HCT116 (cell line): ENCODE measurements at regions not wholly inside any gene's neighbourhood (a gene's known extent, or its start where the extent isn't known, plus 50 kb on each side); places are given as distances from the start of the nearest gene placed in this dataset.

Experiments used
- EZH2phosphoT487 ChIP-seq: fragments of 200-600 bp; IDR thresholded peaks from 2 replicates; pipeline ENCODE4 v1.6.1; 2018; ENCODE audit warnings: antibody characterized with exemption, borderline replicate concordance
- POLR2A ChIP-seq: IDR thresholded peaks from 2 replicates; pipeline ENCODE4 v1.7.0; 2011; ENCODE audit warnings: borderline replicate concordance; ENCODE audit not compliant: insufficient read depth, insufficient read length; ENCODE audit errors: extremely low read depth
- POLR2AphosphoS5 ChIP-seq: IDR thresholded peaks from 2 replicates; pipeline ENCODE4 v1.6.1; 2011; ENCODE audit warnings: mild to moderate bottlenecking, low read depth, low read length, moderate library complexity
- YY1 ChIP-seq: IDR thresholded peaks from 2 replicates; pipeline ENCODE4 v1.6.1; 2011; ENCODE audit warnings: low read length, low read depth, moderate library complexity, mild to moderate bottlenecking; ENCODE audit not compliant: insufficient replicate concordance; ENCODE audit errors: extremely low read depth
- TF ChIP-seq, protein P1 (sequence below), 3 experiments: fragments of 200-600 bp in 1 of 3; sonication (generic) in 1 of 3; IDR thresholded peaks in 2 of 3; conservative IDR thresholded peaks in 1 of 3; 2 replicates each; pipeline ENCODE4 v1.5.1; 2012 to 2017; ENCODE audit warnings: low read depth in 2 of 3, low read length in 2 of 3, antibody characterized with exemption in 1 of 3, borderline replicate concordance in 1 of 3, control low read depth in 1 of 3, mild to moderate bottlenecking in 1 of 3, mixed read lengths in 1 of 3, mixed run types in 1 of 3, moderate library complexity in 1 of 3; ENCODE audit not compliant: insufficient read depth in 1 of 3
- TF ChIP-seq, protein P2 (sequence below): IDR thresholded peaks from 2 replicates; pipeline ENCODE4 v1.6.1; 2012

DNA sequence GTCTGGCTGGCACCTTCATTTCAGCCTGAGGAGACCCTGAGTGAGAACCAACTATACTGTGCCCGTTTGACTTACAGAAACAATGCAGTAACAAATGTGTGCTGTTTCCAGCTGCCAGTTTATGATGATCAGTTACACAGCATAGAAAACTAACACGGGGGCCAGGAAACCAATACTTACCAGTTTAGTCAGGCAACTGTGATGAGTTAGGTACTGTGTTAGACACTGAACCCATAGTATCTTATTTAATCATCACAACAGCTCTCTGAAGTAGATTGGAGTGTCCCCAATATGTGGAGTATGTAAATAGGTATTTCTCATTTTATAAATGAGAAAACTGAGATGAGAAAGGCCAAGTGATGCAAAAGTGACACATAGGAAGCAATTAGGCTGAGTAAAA lies 620.9 kb upstream of the KLF12 start:
- TF ChIP-seq, protein P1, sequence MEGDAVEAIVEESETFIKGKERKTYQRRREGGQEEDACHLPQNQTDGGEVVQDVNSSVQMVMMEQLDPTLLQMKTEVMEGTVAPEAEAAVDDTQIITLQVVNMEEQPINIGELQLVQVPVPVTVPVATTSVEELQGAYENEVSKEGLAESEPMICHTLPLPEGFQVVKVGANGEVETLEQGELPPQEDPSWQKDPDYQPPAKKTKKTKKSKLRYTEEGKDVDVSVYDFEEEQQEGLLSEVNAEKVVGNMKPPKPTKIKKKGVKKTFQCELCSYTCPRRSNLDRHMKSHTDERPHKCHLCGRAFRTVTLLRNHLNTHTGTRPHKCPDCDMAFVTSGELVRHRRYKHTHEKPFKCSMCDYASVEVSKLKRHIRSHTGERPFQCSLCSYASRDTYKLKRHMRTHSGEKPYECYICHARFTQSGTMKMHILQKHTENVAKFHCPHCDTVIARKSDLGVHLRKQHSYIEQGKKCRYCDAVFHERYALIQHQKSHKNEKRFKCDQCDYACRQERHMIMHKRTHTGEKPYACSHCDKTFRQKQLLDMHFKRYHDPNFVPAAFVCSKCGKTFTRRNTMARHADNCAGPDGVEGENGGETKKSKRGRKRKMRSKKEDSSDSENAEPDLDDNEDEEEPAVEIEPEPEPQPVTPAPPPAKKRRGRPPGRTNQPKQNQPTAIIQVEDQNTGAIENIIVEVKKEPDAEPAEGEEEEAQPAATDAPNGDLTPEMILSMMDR (IDR thresholded peaks at IDR 0.05 in 2 of 3, conservative IDR thresholded peaks at IDR 0.05 in 1 of 3; ENCODE audit: borderline replicate concordance in 1 of 3, insufficient read depth in 1 of 3, low read depth in 2 of 3, low read length in 2 of 3): no peak
- TF ChIP-seq POLR2A (no peak), POLR2AphosphoS5 (no peak), YY1 (no peak), EZH2phosphoT487 (no peak)
- TF ChIP-seq, protein P2, sequence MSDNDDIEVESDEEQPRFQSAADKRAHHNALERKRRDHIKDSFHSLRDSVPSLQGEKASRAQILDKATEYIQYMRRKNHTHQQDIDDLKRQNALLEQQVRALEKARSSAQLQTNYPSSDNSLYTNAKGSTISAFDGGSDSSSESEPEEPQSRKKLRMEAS: no peak
